ENCODE measurements at regions not wholly inside any gene's neighbourhood (a gene's known extent, or its start where the extent isn't known, plus 50 kb on each side); places are given as distances from the start of the nearest gene placed in this dataset.
"Not testable (repeated sequence)": the region's sequence is repeated elsewhere in the genome, so short reads cannot be mapped to it uniquely, and the experiment has no call there.

DNA sequence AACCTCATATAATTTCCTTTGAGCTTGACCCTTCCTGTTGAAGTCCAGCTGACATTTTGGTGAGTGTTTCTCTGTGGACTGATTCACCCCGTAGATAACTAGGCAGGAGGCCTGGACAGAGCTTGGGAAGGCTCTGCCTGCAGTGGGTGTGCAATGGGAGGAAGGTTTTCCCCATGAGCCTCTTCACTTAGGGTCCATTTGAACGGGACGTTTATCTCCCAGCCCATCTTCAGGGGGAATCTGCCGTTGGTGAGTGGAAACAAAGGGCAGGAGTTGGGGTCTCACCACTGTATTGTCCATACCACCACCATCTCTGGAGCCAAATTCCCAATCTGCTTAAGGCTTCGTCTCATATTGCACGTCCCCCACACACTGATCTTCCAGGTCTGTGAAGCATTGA lies 825.6 kb upstream of the TPTE start:
- TF ChIP-seq, protein P1, sequence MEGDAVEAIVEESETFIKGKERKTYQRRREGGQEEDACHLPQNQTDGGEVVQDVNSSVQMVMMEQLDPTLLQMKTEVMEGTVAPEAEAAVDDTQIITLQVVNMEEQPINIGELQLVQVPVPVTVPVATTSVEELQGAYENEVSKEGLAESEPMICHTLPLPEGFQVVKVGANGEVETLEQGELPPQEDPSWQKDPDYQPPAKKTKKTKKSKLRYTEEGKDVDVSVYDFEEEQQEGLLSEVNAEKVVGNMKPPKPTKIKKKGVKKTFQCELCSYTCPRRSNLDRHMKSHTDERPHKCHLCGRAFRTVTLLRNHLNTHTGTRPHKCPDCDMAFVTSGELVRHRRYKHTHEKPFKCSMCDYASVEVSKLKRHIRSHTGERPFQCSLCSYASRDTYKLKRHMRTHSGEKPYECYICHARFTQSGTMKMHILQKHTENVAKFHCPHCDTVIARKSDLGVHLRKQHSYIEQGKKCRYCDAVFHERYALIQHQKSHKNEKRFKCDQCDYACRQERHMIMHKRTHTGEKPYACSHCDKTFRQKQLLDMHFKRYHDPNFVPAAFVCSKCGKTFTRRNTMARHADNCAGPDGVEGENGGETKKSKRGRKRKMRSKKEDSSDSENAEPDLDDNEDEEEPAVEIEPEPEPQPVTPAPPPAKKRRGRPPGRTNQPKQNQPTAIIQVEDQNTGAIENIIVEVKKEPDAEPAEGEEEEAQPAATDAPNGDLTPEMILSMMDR (IDR thresholded peaks at IDR 0.05; ENCODE audit: insufficient read depth, low read length, poor library complexity, severe bottlenecking) = not testable (repeated sequence)
- not testable (repeated sequence) for TF ChIP-seq EZH2phosphoT487 (conservative IDR thresholded peaks at IDR 0.05; ENCODE audit: low read length)
